HEK293T (cell line): ENCODE measurements at regions not wholly inside any gene's neighbourhood (a gene's known extent, or its start where the extent isn't known, plus 50 kb on each side); places are given as distances from the start of the nearest gene placed in this dataset.

Source experiments
- ARNT ChIP-seq: fragments of 450-650 bp; IDR thresholded peaks from 2 replicates; pipeline ENCODE4 v1.6.1; 2017; ENCODE audit warnings: mild to moderate bottlenecking
- BHLHE40 ChIP-seq: fragments of 450-650 bp; IDR thresholded peaks from 2 replicates; pipeline ENCODE4 v1.6.1; 2016; ENCODE audit warnings: mild to moderate bottlenecking, moderate library complexity, borderline replicate concordance
- ELF4 ChIP-seq: fragments of 450-650 bp; IDR thresholded peaks from 2 replicates; pipeline ENCODE4 v1.6.1; 2017; ENCODE audit warnings: antibody characterized with exemption
- FOXK2 ChIP-seq: fragments of 450-650 bp; IDR thresholded peaks from 2 replicates; pipeline ENCODE4 v1.6.1; 2016; ENCODE audit warnings: mild to moderate bottlenecking
- FOXM1 ChIP-seq: fragments of 450-650 bp; IDR thresholded peaks from 2 replicates; pipeline ENCODE4 v1.6.1; 2017; ENCODE audit warnings: mild to moderate bottlenecking, borderline replicate concordance
- HDGF ChIP-seq: fragments of 450-650 bp; IDR thresholded peaks from 2 replicates; pipeline ENCODE4 v1.6.1; 2017; ENCODE audit warnings: antibody characterized with exemption, borderline replicate concordance
- SP1 ChIP-seq: fragments of 450-650 bp; IDR thresholded peaks from 2 replicates; pipeline ENCODE4 v1.6.1; 2017
- SUZ12 ChIP-seq: fragments of 450-650 bp; IDR thresholded peaks from 2 replicates; pipeline ENCODE4 v1.6.1; 2016; ENCODE audit warnings: mild to moderate bottlenecking
- ZNF384 ChIP-seq: fragments of 450-650 bp; IDR thresholded peaks from 2 replicates; pipeline ENCODE4 v1.6.1; 2016
- TF ChIP-seq, protein P1 (sequence below): fragments of 450-650 bp; IDR thresholded peaks from 2 replicates; pipeline ENCODE4 v1.6.1; 2016

DNA sequence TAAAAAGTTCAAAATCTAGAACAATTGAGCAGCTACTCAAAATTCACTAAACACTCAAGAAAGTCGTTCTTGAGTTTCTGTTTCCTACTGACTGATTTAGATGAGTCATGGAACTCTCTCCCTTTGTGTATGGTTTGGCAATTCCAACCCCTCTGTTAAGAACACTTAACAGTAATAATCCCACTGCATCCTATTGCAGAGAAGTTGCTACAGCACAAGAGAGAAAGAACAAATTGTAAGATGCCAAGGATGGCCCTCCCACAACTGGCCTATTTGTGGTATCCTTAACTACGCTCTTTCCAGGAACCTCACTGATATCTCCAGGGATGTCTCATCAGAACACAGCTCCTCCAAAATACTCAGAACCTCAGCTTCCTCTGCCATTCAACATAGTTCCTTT lies 701.8 kb upstream of the TENM3 start:
- no peak for TF ChIP-seq ARNT
- TF ChIP-seq ZNF384, result no peak
- TF ChIP-seq SUZ12, result no peak
- no peak for TF ChIP-seq HDGF
- TF ChIP-seq, protein P1, sequence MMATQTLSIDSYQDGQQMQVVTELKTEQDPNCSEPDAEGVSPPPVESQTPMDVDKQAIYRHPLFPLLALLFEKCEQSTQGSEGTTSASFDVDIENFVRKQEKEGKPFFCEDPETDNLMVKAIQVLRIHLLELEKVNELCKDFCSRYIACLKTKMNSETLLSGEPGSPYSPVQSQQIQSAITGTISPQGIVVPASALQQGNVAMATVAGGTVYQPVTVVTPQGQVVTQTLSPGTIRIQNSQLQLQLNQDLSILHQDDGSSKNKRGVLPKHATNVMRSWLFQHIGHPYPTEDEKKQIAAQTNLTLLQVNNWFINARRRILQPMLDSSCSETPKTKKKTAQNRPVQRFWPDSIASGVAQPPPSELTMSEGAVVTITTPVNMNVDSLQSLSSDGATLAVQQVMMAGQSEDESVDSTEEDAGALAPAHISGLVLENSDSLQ, result no peak
- no peak for TF ChIP-seq BHLHE40
- TF ChIP-seq FOXK2, result no peak
- TF ChIP-seq SP1, result no peak
- no peak for TF ChIP-seq ELF4
- no peak for TF ChIP-seq FOXM1
